ELF-1 (cell line): ENCODE measurements at regions not wholly inside any gene's neighbourhood (a gene's known extent, or its start where the extent isn't known, plus 50 kb on each side); places are given as distances from the start of the nearest gene placed in this dataset.

Experiments used
- DNase-seq: peaks from one replicate; pipeline ENCODE4 v3.0.0-alpha.2; 2016; ENCODE audit warnings: low read depth, low spot score

DNA sequence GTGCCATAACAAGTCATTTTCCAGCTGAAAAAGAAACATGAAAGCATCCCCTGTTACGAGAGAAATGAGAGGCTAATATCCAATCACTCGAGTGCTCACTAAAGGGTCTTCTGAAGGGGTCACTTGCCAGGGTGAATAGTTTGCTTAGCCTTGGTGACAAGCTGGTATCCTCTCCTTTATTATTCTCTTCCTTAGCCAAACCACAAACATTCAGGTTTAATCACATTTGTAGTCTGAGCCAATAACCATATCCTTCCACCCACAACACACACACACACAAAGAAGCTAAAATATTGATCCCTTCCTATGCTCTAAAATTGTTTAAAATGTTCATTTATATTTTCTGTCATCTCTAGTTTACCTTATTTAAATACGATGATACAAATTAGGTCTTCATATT, 240.5 kb upstream of the TMCO5A start:
- no peak for DNase-seq

GRCh38 chr15:37695719-37696118, 238.7 kb upstream of the TMCO5A start:
- no peak for DNase-seq

GRCh38 chr15:37698679-37699078, 235.8 kb upstream of the TMCO5A start:
- no peak for DNase-seq

GRCh38 chr15:37701230-37701629, 233.2 kb upstream of the TMCO5A start:
- no peak for DNase-seq

DNA sequence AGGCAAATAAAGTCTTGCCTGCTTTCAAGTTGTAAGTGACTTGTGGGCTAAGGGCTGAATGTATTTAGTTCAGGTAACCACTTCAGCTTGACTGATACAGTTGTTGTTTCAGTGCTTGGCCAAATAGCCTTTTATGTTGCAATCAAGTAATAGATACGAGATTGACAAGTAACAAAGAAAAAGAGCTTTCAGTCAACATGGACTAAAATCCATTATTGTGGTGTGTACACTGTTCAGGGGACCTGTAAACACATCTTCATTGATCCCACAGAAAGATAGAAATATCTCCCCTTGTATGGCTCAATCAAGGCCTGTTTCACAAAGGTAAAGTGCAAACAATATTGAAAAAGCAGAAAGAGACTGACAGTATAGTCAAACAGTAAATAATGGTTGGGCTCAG, 224.8 kb upstream of the TMCO5A start:
- no peak for DNase-seq

- DNase-seq: no peak
Observed at GRCh38 chr15:37715101-37715500, 219.3 kb upstream of the TMCO5A start.

DNA sequence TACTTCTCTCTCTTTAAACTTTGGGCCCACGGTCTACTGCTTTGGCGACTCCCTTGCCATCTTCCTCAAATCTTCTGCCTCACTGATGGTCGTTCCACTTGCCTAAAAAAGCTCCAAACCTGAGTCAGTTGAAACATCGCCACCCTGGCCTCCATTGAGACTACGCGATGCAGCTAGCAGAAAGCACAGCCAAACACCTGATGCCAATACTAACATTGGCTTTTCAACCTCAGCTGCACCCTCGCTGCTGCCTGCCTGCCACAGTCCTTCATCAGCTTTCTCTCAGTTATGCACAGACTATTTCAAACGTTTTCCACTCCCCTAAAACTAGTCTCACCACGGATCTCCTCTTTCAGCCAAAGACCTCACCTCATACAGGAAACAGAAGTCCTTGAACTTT, 214.2 kb upstream of the TMCO5A start:
- DNase-seq: no peak

- no peak for DNase-seq
Observed at GRCh38 chr15:37731146-37731746, 203.2 kb upstream of the TMCO5A start.

DNA sequence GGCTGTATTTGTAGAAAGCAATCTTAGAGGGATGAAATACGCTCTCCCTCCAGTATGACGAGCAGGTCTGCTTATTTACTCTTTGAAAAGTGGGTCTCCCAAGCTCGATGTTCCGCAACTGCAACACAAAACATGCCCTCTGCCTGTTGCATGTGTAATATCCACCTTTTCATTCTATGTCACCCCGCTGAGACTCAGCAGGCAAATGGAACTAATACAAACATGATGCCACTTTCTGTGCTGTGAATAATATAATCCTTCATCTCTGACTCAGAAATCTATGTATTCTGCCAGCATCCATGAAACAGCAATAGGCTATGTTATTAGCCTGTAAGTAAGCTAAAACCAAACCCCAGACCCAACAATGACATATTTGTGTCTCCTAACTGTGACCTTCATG, 200.8 kb upstream of the TMCO5A start:
- DNase-seq: no peak

- no peak for DNase-seq
Observed at GRCh38 chr15:37740623-37741141, 193.8 kb upstream of the TMCO5A start.

- no peak for DNase-seq
Observed at GRCh38 chr15:37743826-37744225, 190.6 kb upstream of the TMCO5A start.

DNA sequence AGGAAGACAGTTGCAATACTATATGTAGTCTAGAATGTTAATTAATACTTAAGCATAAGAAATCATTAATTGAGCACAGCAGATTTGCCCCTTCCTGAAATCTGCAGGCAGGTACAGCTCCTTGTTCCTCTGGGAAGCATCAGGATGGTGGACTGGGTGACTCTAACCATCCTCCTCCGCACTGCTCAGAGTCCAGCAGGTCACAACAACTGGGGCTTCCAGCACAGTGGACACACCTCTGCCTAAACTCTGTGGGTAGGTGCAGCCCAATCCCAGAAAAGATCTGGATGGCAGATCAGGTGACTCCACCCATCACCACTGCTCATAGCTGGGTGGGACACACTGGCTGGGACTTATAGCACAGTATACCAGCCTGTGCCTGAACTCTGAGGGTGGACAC, 189.9 kb upstream of the TMCO5A start:
- DNase-seq: no peak

- no peak for DNase-seq
Observed at GRCh38 chr15:37751401-37751800, 183.0 kb upstream of the TMCO5A start.

DNA sequence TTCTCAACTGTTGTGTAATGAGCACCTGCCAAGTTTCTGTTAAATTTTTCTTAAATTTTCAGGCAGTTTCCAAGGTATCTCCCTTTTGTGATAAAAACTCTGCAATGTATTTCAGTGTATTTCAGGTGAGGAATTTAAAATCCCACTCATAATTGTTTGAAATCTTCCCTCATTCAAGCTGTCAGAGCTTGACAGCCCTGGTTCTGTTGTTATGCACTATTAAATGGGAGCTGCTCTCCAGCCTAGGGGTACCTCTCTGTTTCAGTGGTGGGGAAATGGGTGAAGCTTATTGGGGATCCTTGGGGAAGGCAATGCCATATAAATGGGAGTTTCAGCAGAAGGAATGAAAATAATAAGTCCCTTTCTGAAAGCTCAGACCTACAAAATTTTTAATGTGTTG, 178.0 kb upstream of the TMCO5A start:
- no peak for DNase-seq

DNA sequence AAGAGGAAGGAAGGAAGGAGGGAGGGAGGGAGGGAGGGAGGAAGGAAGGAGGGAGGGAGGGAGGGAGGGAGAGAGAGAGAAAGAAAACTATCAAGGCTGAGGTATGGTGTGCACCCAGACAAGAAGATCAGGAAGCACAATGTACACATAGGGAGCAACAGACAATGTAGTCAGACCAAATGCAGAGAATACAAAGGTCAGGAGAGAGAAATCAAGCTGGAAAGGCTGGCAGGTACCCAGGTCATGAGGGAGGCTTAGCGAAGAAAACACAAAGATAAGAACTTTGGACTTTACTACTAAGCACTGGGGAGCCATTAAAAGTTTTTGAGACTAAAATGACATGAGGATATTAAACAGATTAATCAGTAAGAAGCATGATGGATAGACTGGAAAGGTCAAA, 176.0 kb upstream of the TMCO5A start:
- DNase-seq: no peak

DNA sequence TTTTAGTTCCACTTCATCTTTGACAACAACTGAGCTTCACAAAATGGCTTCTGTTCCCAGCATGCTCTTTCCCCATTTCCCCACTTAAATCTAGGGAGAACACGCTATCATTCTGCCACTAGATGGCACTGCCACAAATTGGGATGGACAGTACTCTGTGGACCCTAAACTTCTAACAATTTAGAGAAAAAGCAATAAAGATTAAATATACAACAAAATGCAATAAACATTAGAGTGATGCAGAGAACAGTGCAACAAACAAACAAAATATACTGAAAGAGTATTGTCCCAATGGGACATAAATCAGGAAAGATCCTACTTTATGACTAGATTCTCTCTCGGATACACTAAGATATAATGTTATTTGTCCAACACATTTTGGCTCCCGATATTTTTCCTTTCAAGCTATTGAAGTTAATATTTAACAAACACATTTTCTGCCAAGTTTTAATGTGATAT, 169.7 kb upstream of the TMCO5A start:
- DNase-seq: peak; percentile 8

DNA sequence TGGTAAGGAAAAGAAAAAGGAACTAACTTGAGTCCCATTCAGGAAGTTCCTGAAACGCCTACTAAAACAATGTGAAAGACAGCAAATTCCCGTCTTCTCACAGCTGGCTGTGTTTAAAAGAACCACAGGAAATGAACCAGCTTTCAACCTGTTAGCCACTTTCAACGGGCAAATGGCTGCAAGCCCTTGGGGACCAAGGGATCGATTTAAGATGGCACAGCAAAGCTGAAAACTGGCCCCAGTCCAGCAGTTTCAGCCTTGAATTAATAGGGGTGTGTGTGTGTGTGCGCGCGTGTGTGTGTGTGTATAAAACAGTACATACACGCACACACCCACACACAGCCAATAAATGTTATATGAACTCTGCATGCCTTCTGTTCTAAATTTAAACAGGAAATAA, 168.7 kb upstream of the TMCO5A start:
- no peak for DNase-seq

DNA sequence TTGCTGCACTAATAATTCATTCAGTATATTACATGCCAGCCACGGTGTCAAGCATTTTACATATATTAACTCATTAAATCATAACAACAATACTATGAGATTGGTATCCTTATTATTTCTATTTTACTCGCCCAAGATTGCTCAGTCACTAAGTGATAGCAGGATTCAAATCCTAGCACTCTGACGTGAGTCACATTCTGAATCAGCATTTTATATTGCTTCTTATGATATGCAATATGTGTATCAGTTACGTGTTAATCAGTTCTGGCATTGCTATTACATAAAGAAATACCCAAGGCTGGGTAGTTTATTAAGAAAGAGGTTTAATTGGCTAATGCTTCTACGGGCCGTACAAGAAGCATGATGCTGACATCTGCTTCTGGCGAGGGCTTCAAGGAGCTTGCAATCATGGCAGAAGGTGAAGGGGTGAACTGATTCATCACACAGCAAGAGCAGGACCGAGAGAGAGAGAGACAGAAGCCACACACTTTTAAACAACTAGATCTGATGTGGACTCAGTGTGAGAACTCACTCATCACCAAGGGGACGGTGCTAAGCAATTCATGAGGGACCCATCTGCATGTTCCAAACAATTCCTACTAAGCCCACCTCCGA, 166.5 kb upstream of the TMCO5A start:
- DNase-seq: no peak

GRCh38 chr15:37771465-37771864, 163.0 kb upstream of the TMCO5A start:
- no peak for DNase-seq

- no peak for DNase-seq
Observed at GRCh38 chr15:37773111-37773860, 161.2 kb upstream of the TMCO5A start.

DNA sequence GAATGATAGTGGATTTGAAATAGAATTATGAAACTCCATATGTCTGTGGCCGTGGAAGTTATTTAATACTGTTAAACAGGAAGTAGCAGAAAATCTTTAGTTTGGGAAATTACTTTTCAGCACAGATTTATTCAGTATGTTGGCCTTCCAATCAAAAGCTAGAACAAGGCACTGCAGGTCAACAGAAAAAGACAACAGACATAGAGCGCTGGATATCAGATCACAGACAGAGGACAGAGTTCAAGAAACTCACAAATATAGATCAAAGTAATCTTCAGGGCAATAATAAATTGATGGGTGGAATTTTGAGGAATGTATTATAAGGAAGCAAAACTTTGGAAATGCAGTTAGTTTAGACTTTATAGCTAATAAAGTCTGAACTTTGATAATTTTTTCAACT, 159.5 kb upstream of the TMCO5A start:
- no peak for DNase-seq

GRCh38 chr15:37777006-37777405, 157.4 kb upstream of the TMCO5A start:
- no peak for DNase-seq

GRCh38 chr15:37783290-37783689, 151.2 kb upstream of the TMCO5A start:
- no peak for DNase-seq
